ENCODE measurements at regions not wholly inside any gene's neighbourhood (a gene's known extent, or its start where the extent isn't known, plus 50 kb on each side); places are given as distances from the start of the nearest gene placed in this dataset.
"Not testable (repeated sequence)": the region's sequence is repeated elsewhere in the genome, so short reads cannot be mapped to it uniquely, and the experiment has no call there.

- Histone ChIP-seq H3K4me2 (ENCODE audit: low read length) (no peak overlapping the region), H3K36me3 (ENCODE audit: insufficient read depth, low read length) (no peaks in the 10 kb centered on the region), H3K9me3 (ENCODE audit: low read length) (no peaks in the 10 kb centered on the region), H3K79me2 (ENCODE audit: insufficient read depth, low read length) (no peaks in the 10 kb centered on the region), H3K27ac (ENCODE audit: low read depth, low read length, poor library complexity, severe bottlenecking) (no peak overlapping the region), H4K20me1 (ENCODE audit: insufficient read depth, low read length) (no peaks in the 10 kb centered on the region), H3K4me3 (ENCODE audit: low read depth, low read length, poor library complexity, severe bottlenecking) (no peak overlapping the region), H3K27me3 (ENCODE audit: insufficient read depth, low read length) (no peaks in the 10 kb centered on the region), H3F3A (ENCODE audit: insufficient read depth, low read length) (no peaks in the 10 kb centered on the region), H3K4me1 (ENCODE audit: insufficient read depth, low read length, severe bottlenecking) (no peaks in the 10 kb centered on the region), H3K9me2 (ENCODE audit: low read depth, low read length) (no peaks in the 10 kb centered on the region), H3K9ac (ENCODE audit: low read length) (no peak overlapping the region), H2AFZ (ENCODE audit: low read length) (no peak overlapping the region)
- TF ChIP-seq EZH2 (IDR thresholded peaks at IDR 0.05; ENCODE audit: borderline replicate concordance, low read length) (no peak), CTCF (IDR thresholded peaks at IDR 0.05; ENCODE audit: low read length) (peak; percentile 45)
These were observed 142.6 kb upstream of the ST8SIA4 start for GRCh38 chr5:101045689-101046088.

GRCh38 chr5:101040002-101040401, 136.9 kb upstream of the ST8SIA4 start:
- not testable (repeated sequence) for H3K4me1 ChIP-seq (ENCODE audit: insufficient read depth, low read length, severe bottlenecking); H3K27me3 ChIP-seq (ENCODE audit: insufficient read depth, low read length); H3K9ac ChIP-seq (ENCODE audit: low read length); H2AFZ ChIP-seq (ENCODE audit: low read length); H3K4me2 ChIP-seq (ENCODE audit: low read length); H4K20me1 ChIP-seq (ENCODE audit: insufficient read depth, low read length); H3K4me3 ChIP-seq (ENCODE audit: low read depth, low read length, poor library complexity, severe bottlenecking); H3K36me3 ChIP-seq (ENCODE audit: insufficient read depth, low read length); H3F3A ChIP-seq (ENCODE audit: insufficient read depth, low read length); H3K27ac ChIP-seq (ENCODE audit: low read depth, low read length, poor library complexity, severe bottlenecking); H3K9me3 ChIP-seq (ENCODE audit: low read length); H3K9me2 ChIP-seq (ENCODE audit: low read depth, low read length); H3K79me2 ChIP-seq (ENCODE audit: insufficient read depth, low read length)

DNA sequence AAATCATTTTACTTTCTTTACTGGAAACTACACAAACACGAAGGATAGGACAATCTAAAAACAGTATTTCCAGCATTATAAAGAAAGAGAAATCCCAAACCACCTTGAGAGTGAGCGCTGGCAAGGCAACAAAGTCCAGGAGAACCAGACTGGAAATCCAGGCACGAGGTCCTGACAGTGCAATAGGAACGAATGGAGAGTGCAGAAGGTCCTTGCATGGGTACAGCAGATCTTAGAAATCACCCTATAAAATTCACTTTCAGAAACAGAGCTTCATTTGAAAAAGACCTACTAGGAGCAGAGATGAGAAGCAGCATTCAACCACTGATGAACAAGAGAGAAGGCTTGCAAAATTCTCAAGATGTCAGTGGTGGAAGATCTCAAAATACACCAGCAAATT, 133.7 kb upstream of the ST8SIA4 start:
- no peak overlapping the region for H3K4me3 ChIP-seq (ENCODE audit: low read depth, low read length, poor library complexity, severe bottlenecking)
- H3K79me2 ChIP-seq (ENCODE audit: insufficient read depth, low read length) = no peaks in the 10 kb centered on the region
- no peak overlapping the region for H3K4me2 ChIP-seq (ENCODE audit: low read length)
- H2AFZ ChIP-seq (ENCODE audit: low read length) = no peak overlapping the region
- H3K9me3 ChIP-seq (ENCODE audit: low read length) = no peaks in the 10 kb centered on the region
- H3K9me2 ChIP-seq (ENCODE audit: low read depth, low read length) = no peaks in the 10 kb centered on the region
- no peaks in the 10 kb centered on the region for H3K27me3 ChIP-seq (ENCODE audit: insufficient read depth, low read length)
- no peak overlapping the region for H3K9ac ChIP-seq (ENCODE audit: low read length)
- TF ChIP-seq CTCF (IDR thresholded peaks at IDR 0.05; ENCODE audit: low read length) (no peak), EZH2 (IDR thresholded peaks at IDR 0.05; ENCODE audit: borderline replicate concordance, low read length) (no peak)
- H3F3A ChIP-seq (ENCODE audit: insufficient read depth, low read length) = no peaks in the 10 kb centered on the region
- no peak overlapping the region for H3K27ac ChIP-seq (ENCODE audit: low read depth, low read length, poor library complexity, severe bottlenecking)
- no peaks in the 10 kb centered on the region for H4K20me1 ChIP-seq (ENCODE audit: insufficient read depth, low read length)
- H3K4me1 ChIP-seq (ENCODE audit: insufficient read depth, low read length, severe bottlenecking) = no peaks in the 10 kb centered on the region
- no peaks in the 10 kb centered on the region for H3K36me3 ChIP-seq (ENCODE audit: insufficient read depth, low read length)

GRCh38 chr5:101035425-101035824, 132.3 kb upstream of the ST8SIA4 start:
- H3F3A ChIP-seq (ENCODE audit: insufficient read depth, low read length) = no peaks in the 10 kb centered on the region
- no peak for TF ChIP-seq CTCF (IDR thresholded peaks at IDR 0.05; ENCODE audit: low read length)
- no peak for TF ChIP-seq EZH2 (IDR thresholded peaks at IDR 0.05; ENCODE audit: borderline replicate concordance, low read length)
- no peaks in the 10 kb centered on the region for H3K9me2 ChIP-seq (ENCODE audit: low read depth, low read length)
- no peaks in the 10 kb centered on the region for H3K36me3 ChIP-seq (ENCODE audit: insufficient read depth, low read length)
- H3K4me2 ChIP-seq (ENCODE audit: low read length) = no peak overlapping the region
- no peaks in the 10 kb centered on the region for H4K20me1 ChIP-seq (ENCODE audit: insufficient read depth, low read length)
- H3K9ac ChIP-seq (ENCODE audit: low read length) = no peak overlapping the region
- no peaks in the 10 kb centered on the region for H3K79me2 ChIP-seq (ENCODE audit: insufficient read depth, low read length)
- no peaks in the 10 kb centered on the region for H3K27me3 ChIP-seq (ENCODE audit: insufficient read depth, low read length)
- H3K9me3 ChIP-seq (ENCODE audit: low read length) = no peaks in the 10 kb centered on the region
- H2AFZ ChIP-seq (ENCODE audit: low read length) = no peak overlapping the region
- H3K4me3 ChIP-seq (ENCODE audit: low read depth, low read length, poor library complexity, severe bottlenecking) = no peak overlapping the region
- no peaks in the 10 kb centered on the region for H3K4me1 ChIP-seq (ENCODE audit: insufficient read depth, low read length, severe bottlenecking)
- H3K27ac ChIP-seq (ENCODE audit: low read depth, low read length, poor library complexity, severe bottlenecking) = no peak overlapping the region
